RPMI7951 (cell line): ENCODE measurements at regions not wholly inside any gene's neighbourhood (a gene's known extent, or its start where the extent isn't known, plus 50 kb on each side); places are given as distances from the start of the nearest gene placed in this dataset.

ENCODE experiments used
- DNase-seq: peaks from one replicate; pipeline ENCODE4 v3.0.0-alpha.2; 2012; ENCODE audit warnings: low read depth

- peak; percentile 80 for DNase-seq
These were observed 491.8 kb downstream of the ETS1 start for GRCh38 chr11:128095466-128095981.

GRCh38 chr11:128093689-128094088, 493.7 kb downstream of the ETS1 start:
- no peak for DNase-seq

GRCh38 chr11:128089962-128090361, 497.4 kb downstream of the ETS1 start:
- no peak for DNase-seq

GRCh38 chr11:128086794-128087193, 500.6 kb downstream of the ETS1 start:
- DNase-seq: no peak

- DNase-seq: no peak
These were observed 502.1 kb downstream of the ETS1 start for GRCh38 chr11:128085276-128085675.

GRCh38 chr11:128082574-128082973, 504.8 kb downstream of the ETS1 start:
- no peak for DNase-seq

- no peak for DNase-seq
These were observed 517.7 kb downstream of the ETS1 start for GRCh38 chr11:128069665-128070064.

- no peak for DNase-seq
These were observed 519.6 kb downstream of the ETS1 start for GRCh38 chr11:128067780-128068179.

GRCh38 chr11:128066399-128066798, 521.0 kb downstream of the ETS1 start:
- no peak for DNase-seq

GRCh38 chr11:128061281-128061871, 526.0 kb downstream of the ETS1 start:
- peak; percentile 88 for DNase-seq

- DNase-seq: no peak
These were observed 528.7 kb downstream of the ETS1 start for GRCh38 chr11:128058580-128059208.

- DNase-seq: no peak
These were observed 529.5 kb downstream of the ETS1 start for GRCh38 chr11:128057786-128058395.

- DNase-seq: no peak
These were observed 531.7 kb downstream of the ETS1 start for GRCh38 chr11:128055576-128056217.

- peak; percentile 59 for DNase-seq
These were observed 533.1 kb downstream of the ETS1 start for GRCh38 chr11:128053981-128054931.

GRCh38 chr11:128052912-128053641, 534.3 kb downstream of the ETS1 start:
- peak; percentile 84 for DNase-seq

- DNase-seq: no peak
These were observed 539.2 kb downstream of the ETS1 start for GRCh38 chr11:128048121-128048520.

- DNase-seq: no peak
These were observed 540.3 kb downstream of the ETS1 start for GRCh38 chr11:128047026-128047425.

- DNase-seq: no peak
These were observed 541.1 kb downstream of the ETS1 start for GRCh38 chr11:128046213-128046612.

GRCh38 chr11:128045094-128045725, 542.1 kb downstream of the ETS1 start:
- no peak for DNase-seq

- DNase-seq: peak; percentile 58
These were observed 545.0 kb downstream of the ETS1 start for GRCh38 chr11:128042290-128042751.
